ENCODE measurements at regions not wholly inside any gene's neighbourhood (a gene's known extent, or its start where the extent isn't known, plus 50 kb on each side); places are given as distances from the start of the nearest gene placed in this dataset.

DNA sequence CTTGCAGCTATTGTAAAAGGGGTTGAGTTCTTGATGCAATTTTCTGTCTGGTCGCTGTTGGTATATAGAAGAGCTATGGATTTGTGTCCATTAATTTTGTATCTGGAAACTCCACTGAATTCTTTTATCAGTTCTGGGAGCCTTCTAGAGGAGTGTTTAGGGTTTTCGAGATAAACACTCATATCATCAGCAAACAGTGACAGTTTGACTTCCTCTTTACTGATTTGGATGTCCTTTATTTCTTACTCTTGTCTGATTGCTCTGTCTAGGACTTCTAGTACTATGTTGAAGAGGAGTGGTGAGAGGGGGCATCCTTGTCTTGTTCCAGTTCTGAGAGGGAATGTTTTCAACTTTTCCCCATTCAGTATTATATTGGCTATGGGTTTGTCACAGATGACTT is 120.8 kb upstream of the SSTR4 start:
- TF ChIP-seq, protein P1, sequence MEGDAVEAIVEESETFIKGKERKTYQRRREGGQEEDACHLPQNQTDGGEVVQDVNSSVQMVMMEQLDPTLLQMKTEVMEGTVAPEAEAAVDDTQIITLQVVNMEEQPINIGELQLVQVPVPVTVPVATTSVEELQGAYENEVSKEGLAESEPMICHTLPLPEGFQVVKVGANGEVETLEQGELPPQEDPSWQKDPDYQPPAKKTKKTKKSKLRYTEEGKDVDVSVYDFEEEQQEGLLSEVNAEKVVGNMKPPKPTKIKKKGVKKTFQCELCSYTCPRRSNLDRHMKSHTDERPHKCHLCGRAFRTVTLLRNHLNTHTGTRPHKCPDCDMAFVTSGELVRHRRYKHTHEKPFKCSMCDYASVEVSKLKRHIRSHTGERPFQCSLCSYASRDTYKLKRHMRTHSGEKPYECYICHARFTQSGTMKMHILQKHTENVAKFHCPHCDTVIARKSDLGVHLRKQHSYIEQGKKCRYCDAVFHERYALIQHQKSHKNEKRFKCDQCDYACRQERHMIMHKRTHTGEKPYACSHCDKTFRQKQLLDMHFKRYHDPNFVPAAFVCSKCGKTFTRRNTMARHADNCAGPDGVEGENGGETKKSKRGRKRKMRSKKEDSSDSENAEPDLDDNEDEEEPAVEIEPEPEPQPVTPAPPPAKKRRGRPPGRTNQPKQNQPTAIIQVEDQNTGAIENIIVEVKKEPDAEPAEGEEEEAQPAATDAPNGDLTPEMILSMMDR (IDR thresholded peaks at IDR 0.05): no peak
- Mint-ChIP-seq H3K36me3 (ENCODE audit: low read depth) (no peaks in the 10 kb centered on the region), H3K27ac (no peak overlapping the region), H3K27me3 (ENCODE audit: insufficient read depth) (peaks cover 1% of the 10 kb centered on the region; the same call in 1 of the 2 replicates), H3K4me3 (no peak overlapping the region), H3K9me3 (peaks cover 24% of the 10 kb centered on the region), H3K4me1 (ENCODE audit: low read depth) (no peaks in the 10 kb centered on the region)
- no peak for DNase-seq

DNA sequence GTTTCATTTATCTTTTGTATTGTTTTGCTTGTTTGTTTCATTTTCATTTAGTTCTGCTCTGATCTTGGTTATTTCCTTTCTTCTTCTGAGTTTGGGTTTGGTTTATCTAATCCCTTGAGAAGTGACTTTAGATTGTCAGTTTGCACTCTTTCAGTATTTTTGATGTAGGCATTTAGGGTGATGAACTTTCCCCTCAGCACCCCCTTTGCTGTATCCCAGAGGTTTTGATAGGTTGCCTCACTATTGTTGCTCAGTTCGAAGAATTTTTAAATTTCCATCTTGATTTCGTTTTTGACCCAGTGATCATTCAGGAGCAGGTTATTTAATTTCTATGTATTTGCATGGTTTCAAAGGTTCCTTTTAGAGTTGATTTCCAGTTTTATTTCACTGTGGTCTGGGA is 119.6 kb upstream of the SSTR4 start:
- H3K4me3 Mint-ChIP-seq: no peak overlapping the region
- TF ChIP-seq, protein P1 (IDR thresholded peaks at IDR 0.05): no peak
- peaks cover 24% of the 10 kb centered on the region for H3K9me3 Mint-ChIP-seq
- peaks cover 1% of the 10 kb centered on the region for H3K27me3 Mint-ChIP-seq (ENCODE audit: insufficient read depth)
- H3K27ac Mint-ChIP-seq: no peak overlapping the region
- H3K36me3 Mint-ChIP-seq (ENCODE audit: low read depth): no peaks in the 10 kb centered on the region
- no peaks in the 10 kb centered on the region for H3K4me1 Mint-ChIP-seq (ENCODE audit: low read depth)
- DNase-seq: no peak

DNA sequence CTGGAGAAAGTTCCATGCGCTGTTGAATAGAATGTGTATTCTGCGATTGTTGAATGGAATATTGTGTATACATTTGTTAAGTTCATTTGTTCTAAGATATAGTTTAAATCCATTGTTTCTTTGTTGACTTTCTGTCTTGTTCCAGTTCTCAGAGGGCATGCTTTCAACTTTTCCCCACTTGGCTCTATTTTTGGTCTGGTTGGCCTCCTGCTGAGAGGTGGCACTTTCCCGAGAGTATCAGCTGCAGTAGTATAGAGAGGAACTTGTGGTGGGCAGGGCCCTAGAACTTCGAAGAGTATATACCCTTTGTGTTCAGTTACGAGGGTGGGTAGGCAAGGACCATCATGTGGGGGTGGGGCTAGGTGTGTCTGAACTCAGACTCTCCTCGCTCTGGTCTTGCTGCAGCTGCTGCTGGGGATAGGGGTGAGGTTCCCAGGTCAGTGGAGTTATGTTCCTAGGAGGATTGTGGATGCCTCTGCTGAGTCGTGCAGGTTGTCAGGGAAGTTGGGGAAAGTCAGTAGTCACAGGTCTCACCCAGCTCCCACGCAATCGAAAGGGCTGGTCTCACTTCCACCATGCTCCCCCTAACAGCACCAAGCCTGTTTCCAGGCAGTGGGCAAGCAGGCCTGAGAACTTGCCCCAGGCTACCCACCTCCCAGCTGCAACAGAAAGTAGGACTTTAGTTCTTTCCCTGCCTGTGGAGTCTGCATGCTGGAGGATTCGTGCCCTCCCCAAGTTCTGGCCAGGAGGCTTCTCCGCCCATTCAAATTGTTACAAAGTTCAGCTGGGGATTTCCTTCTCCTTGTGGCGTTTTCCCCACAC is 118.9 kb upstream of the SSTR4 start:
- no peak overlapping the region for H3K27ac Mint-ChIP-seq
- peaks cover 2% of the 10 kb centered on the region; the same call in 1 of the 2 replicates for H3K4me1 Mint-ChIP-seq (ENCODE audit: low read depth)
- no peak for DNase-seq
- peaks cover 24% of the 10 kb centered on the region for H3K9me3 Mint-ChIP-seq
- no peaks in the 10 kb centered on the region for H3K36me3 Mint-ChIP-seq (ENCODE audit: low read depth)
- TF ChIP-seq, protein P1 (IDR thresholded peaks at IDR 0.05): no peak
- no peak overlapping the region for H3K4me3 Mint-ChIP-seq
- peaks cover 1% of the 10 kb centered on the region for H3K27me3 Mint-ChIP-seq (ENCODE audit: insufficient read depth)

DNA sequence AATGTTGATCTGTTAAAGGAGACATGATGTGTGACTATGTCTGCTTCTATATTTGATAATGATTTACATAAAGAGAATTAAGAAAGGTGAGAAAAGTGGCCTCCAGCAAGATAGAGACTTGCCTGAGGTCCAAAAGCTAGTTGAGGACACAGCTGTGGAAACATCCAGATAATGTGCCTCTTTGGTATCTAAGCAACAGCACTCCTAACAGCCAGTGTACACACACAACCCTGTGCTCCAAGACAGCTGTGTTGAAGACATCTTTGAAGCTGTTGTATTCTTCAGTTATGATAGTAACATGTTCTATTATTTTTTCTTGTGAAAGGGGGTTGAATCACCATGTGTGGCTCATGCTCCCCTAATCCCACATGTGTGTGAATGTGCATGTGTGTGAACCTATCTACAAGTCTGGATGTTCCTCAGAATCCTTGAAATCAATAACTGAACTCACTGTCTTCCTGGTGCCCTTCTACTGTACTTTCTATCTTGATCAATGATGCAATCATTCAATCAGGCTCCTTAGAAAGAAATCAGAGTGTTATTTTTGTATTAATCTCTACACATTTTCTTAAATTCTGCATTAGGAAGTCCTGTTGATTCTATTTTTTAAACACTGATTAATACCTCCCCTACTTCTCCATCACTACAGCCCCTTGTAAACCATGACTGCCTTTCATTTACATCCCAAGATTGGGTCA is 116.7 kb upstream of the SSTR4 start:
- H3K9me3 Mint-ChIP-seq: peaks cover 24% of the 10 kb centered on the region
- DNase-seq: no peak
- TF ChIP-seq, protein P1 (IDR thresholded peaks at IDR 0.05): no peak

DNA sequence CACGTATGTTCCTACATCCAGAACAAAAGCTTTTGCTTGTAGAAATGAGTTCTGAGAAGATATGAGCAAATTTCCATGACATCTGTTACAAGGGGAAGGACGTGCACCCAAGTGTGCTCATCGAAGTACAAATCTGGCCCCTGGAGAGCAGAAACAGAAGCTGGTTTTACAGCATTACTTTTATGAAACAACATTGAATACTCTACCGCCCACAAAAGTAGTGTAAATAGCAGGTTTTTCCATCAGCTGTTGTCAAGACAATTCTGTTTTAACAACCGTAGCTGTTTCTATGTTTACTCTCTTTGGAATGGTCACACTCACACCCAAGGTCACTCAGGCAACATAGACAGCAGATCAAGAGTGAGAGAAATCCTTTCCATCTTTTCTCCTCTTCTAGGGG is 114.2 kb upstream of the SSTR4 start:
- Mint-ChIP-seq H3K27ac (no peak overlapping the region), H3K4me3 (no peak overlapping the region), H3K36me3 (ENCODE audit: low read depth) (no peaks in the 10 kb centered on the region), H3K27me3 (ENCODE audit: insufficient read depth) (peaks cover 6% of the 10 kb centered on the region), H3K9me3 (peaks cover 11% of the 10 kb centered on the region), H3K4me1 (ENCODE audit: low read depth) (peaks cover 6% of the 10 kb centered on the region; the same call in 1 of the 2 replicates)
- TF ChIP-seq, protein P1 (IDR thresholded peaks at IDR 0.05): no peak
- DNase-seq: no peak

More for the DNA sequence above, 116.7 kb upstream of the SSTR4 start:
- Mint-ChIP-seq H3K27ac (no peak overlapping the region), H3K4me1 (ENCODE audit: low read depth) (peaks cover 6% of the 10 kb centered on the region; the same call in 1 of the 2 replicates), H3K36me3 (ENCODE audit: low read depth) (no peaks in the 10 kb centered on the region), H3K27me3 (ENCODE audit: insufficient read depth) (peaks cover 1% of the 10 kb centered on the region), H3K4me3 (no peak overlapping the region)

All from HFFc6 (cell line).